OCI-LY7 (cell line): ENCODE measurements at regions not wholly inside any gene's neighbourhood (a gene's known extent, or its start where the extent isn't known, plus 50 kb on each side); places are given as distances from the start of the nearest gene placed in this dataset.

Experiments
- BruUV-seq: library from RNA; stranded (reverse); fragments of 400-500 nt; replicated peaks from 2 replicates; lab custom pipeline; 2021; lab: Mats Ljungman, UMichigan
- CTCF ChIA-PET: fragments of 300-600 bp; sonication (Branson Sonifier 250); formaldehyde crosslinking; loops from one replicate; lab custom pipeline; 2022; ENCODE audit warnings: antibody characterized with exemption; ENCODE audit not compliant: unreplicated experiment; lab: Charles Lee
- POLR2A ChIA-PET: fragments of 300-600 bp; sonication (Branson Sonifier 250); formaldehyde crosslinking; loops from one replicate; lab custom pipeline; 2022; ENCODE audit warnings: antibody characterized with exemption; lab: Charles Lee
- DNase-seq: peaks from one replicate; pipeline ENCODE4 v3.0.0-alpha.2; 2015; ENCODE audit warnings: low spot score
- H2AFZ ChIP-seq: fragments of 200-600 bp; sonication (generic), shearing (Covaris generic); 2 replicates; pipeline ENCODE4 v1.6.1; 2014; ENCODE audit warnings: mild to moderate bottlenecking, antibody characterized with exemption, low read length, moderate library complexity
- H3K27ac ChIP-seq: fragments of 200-600 bp; sonication (generic); 2 replicates; pipeline ENCODE4 v1.5.1; 2014; ENCODE audit warnings: mixed run types, low read depth, mild to moderate bottlenecking, moderate library complexity, low read length, inconsistent platforms; ENCODE audit not compliant: poor library complexity, severe bottlenecking
- H3K36me3 ChIP-seq: fragments of 200-600 bp; sonication (generic); 2 replicates; pipeline ENCODE4 v1.6.1; 2014; ENCODE audit warnings: mild to moderate bottlenecking, antibody characterized with exemption, low read length, moderate library complexity, mixed read lengths; ENCODE audit not compliant: insufficient read depth
- H3K4me1 ChIP-seq: fragments of 200-600 bp; sonication (generic); 2 replicates; pipeline ENCODE4 v1.5.1; 2014; ENCODE audit warnings: mild to moderate bottlenecking, low read length; ENCODE audit not compliant: insufficient read depth, poor library complexity, severe bottlenecking
- H3K4me2 ChIP-seq: fragments of 200-600 bp; sonication (generic); 2 replicates; pipeline ENCODE4 v1.6.1; 2014; ENCODE audit warnings: mild to moderate bottlenecking, low read length
- H3K4me3 ChIP-seq: fragments of 200-600 bp; sonication (generic); 2 replicates; pipeline ENCODE4 v1.5.1; 2014; ENCODE audit warnings: mild to moderate bottlenecking, low read depth, low read length; ENCODE audit not compliant: poor library complexity, severe bottlenecking
- H3K79me2 ChIP-seq: fragments of 200-600 bp; sonication (generic); 2 replicates; pipeline ENCODE4 v1.6.1; 2016; ENCODE audit warnings: low read depth, mild to moderate bottlenecking, low read length, moderate library complexity, mixed read lengths; ENCODE audit not compliant: insufficient read depth
- H3K9me2 ChIP-seq: fragments of 200-600 bp; sonication (generic); 2 replicates; pipeline ENCODE4 v1.6.1; 2016; ENCODE audit warnings: mild to moderate bottlenecking, low read length, mixed read lengths; ENCODE audit not compliant: insufficient read depth
- H3K9me3 ChIP-seq: fragments of 200-600 bp; sonication (generic); 2 replicates; pipeline ENCODE4 v1.6.1; 2014; ENCODE audit warnings: mild to moderate bottlenecking, mixed run types, low read length, mixed read lengths
- H4K20me1 ChIP-seq: fragments of 200-600 bp; sonication (generic); 2 replicates; pipeline ENCODE4 v1.6.1; 2014; ENCODE audit warnings: mild to moderate bottlenecking, antibody characterized with exemption, low read length, moderate library complexity, mixed read lengths; ENCODE audit not compliant: insufficient read depth
- CTCF ChIP-seq: fragments of 200-600 bp; sonication (generic); conservative IDR thresholded peaks from 2 replicates; pipeline ENCODE4 v1.5.1; 2014; ENCODE audit warnings: mild to moderate bottlenecking, antibody characterized with exemption, low read length, moderate library complexity, mixed read lengths
- EZH2phosphoT487 ChIP-seq: fragments of 200-600 bp; sonication (generic); IDR thresholded peaks from 2 replicates; pipeline ENCODE4 v1.6.1; 2018; ENCODE audit warnings: low read depth, borderline replicate concordance, mild to moderate bottlenecking, mixed run types, antibody characterized with exemption, low read length, moderate library complexity, mixed read lengths
- intact Hi-C: fragments of 100-400 bp; cut with micrococcal nuclease; formaldehyde crosslinking; loops from one replicate; pipeline ENCODE4 v1.10.0; 2022; ENCODE audit not compliant: unreplicated experiment

- Histone ChIP-seq H3K9me2 (no peaks in the 10 kb centered on the region), H3K4me3 (peak overlapping the region; percentile 58), H3K4me1 (peaks cover 67% of the 10 kb centered on the region), H4K20me1 (no peaks in the 10 kb centered on the region), H3K27ac (peak overlapping the region; percentile 99), H3K4me2 (peak overlapping the region; percentile 76), H3K36me3 (no peaks in the 10 kb centered on the region), H2AFZ (no peak overlapping the region; the same call in 1 of the 2 replicates), H3K79me2 (no peaks in the 10 kb centered on the region), H3K9me3 (no peaks in the 10 kb centered on the region)
- POLR2A ChIA-PET = interaction anchor here (0.5 to 1.0 kb wide), 5 partner anchors 9 to 1938 kb away, joined by 3 to 5 read pairs (median 3); no protein-coding TSS in a partner anchor
- intact Hi-C loops = loop anchor here (1.0 to 10.0 kb wide), 2 partner anchors 17 to 249 kb away; no protein-coding TSS in a partner anchor
- TF ChIP-seq EZH2phosphoT487 (no peak), CTCF (no peak)
- no TSS peak for BruUV-seq
- CTCF ChIA-PET = no interaction called here
- DNase-seq = no peak
These were observed 435.1 kb upstream of the HS6ST1 start for GRCh38 chr2:128753800-128754199.

GRCh38 chr2:128754246-128754724 lies 435.6 kb upstream of the HS6ST1 start:
- Histone ChIP-seq H3K27ac (peak overlapping the region; percentile 99), H3K4me2 (peak overlapping the region; percentile 76)

More at GRCh38 chr2:128754246-128754724, 435.6 kb upstream of the HS6ST1 start:
- ChIA-PET CTCF (no interaction called here), POLR2A (interaction anchor here (0.5 to 0.7 kb wide), 3 partner anchors 20 to 1939 kb away, joined by 3 to 5 read pairs (median 4); no protein-coding TSS in a partner anchor)
- no TSS peak for BruUV-seq
- H3K9me2 ChIP-seq = no peaks in the 10 kb centered on the region
- intact Hi-C loops = loop anchor here (1.0 to 10.0 kb wide), 2 partner anchors 18 to 249 kb away; no protein-coding TSS in a partner anchor
- no peaks in the 10 kb centered on the region for H4K20me1 ChIP-seq
- H3K4me3 ChIP-seq = peak overlapping the region; percentile 58
- peaks cover 67% of the 10 kb centered on the region for H3K4me1 ChIP-seq
- no peaks in the 10 kb centered on the region for H3K79me2 ChIP-seq
- DNase-seq = peak; percentile 93
- H2AFZ ChIP-seq = peak overlapping the region; percentile 12; the same call in 1 of the 2 replicates
- no peaks in the 10 kb centered on the region for H3K9me3 ChIP-seq
- no peaks in the 10 kb centered on the region for H3K36me3 ChIP-seq
- TF ChIP-seq EZH2phosphoT487 (no peak), CTCF (no peak)
